DOHH2 (cell line): ENCODE measurements at regions not wholly inside any gene's neighbourhood (a gene's known extent, or its start where the extent isn't known, plus 50 kb on each side); places are given as distances from the start of the nearest gene placed in this dataset.

Experiments used
- CTCF ChIP-seq: fragments of 200-600 bp; sonication (generic); IDR thresholded peaks from one replicate; pipeline ENCODE4 v1.5.1; 2014; ENCODE audit warnings: antibody characterized with exemption, mild to moderate bottlenecking, low read depth, low read length; ENCODE audit not compliant: poor library complexity, severe bottlenecking
- EZH2phosphoT487 ChIP-seq: fragments of 200-600 bp; sonication (generic); IDR thresholded peaks from 2 replicates; pipeline ENCODE4 v1.6.1; 2017; ENCODE audit warnings: borderline replicate concordance, mild to moderate bottlenecking, antibody characterized with exemption, low read length, moderate library complexity, mixed read lengths

GRCh38 chr12:107356937-107357295 is 263.6 kb upstream of the CRY1 start:
- TF ChIP-seq CTCF (no peak), EZH2phosphoT487 (no peak)
